ENCODE measurements at regions not wholly inside any gene's neighbourhood (a gene's known extent, or its start where the extent isn't known, plus 50 kb on each side); places are given as distances from the start of the nearest gene placed in this dataset.
"Not testable (repeated sequence)": the region's sequence is repeated elsewhere in the genome, so short reads cannot be mapped to it uniquely, and the experiment has no call there.

DNA sequence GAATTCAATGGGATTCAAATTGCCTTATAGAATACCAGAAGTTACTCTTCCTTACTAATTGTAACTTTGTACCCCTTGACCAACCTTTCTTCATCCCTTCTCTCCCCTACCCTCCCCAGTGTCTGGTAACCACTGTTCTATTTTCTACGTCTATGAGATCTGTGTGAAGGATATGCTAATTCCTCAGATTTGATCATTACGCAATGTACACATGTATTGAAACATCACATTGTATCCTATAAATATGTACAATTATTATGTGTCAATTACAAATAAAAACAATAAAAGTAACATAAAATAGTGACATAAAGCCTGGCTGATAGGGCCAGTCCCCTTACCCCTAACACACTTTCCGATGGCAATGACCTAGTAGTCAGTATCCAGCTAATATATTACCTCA is 95.1 kb upstream of the GRIA3 start:
- no peak overlapping the region for H3K4me3 ChIP-seq
- DNase-seq: no peak
- no peaks in the 10 kb centered on the region for H3K36me3 ChIP-seq
- no peaks in the 10 kb centered on the region for H3K4me1 ChIP-seq
- H3K27ac ChIP-seq: no peak overlapping the region
- no peak for TF ChIP-seq POLR2AphosphoS5 (IDR thresholded peaks at IDR 0.05)
- no peak for TF ChIP-seq CTCF (IDR thresholded peaks at IDR 0.05)
- TF ChIP-seq POLR2A (IDR thresholded peaks at IDR 0.05): no peak
- no peak for TF ChIP-seq EP300 (IDR thresholded peaks at IDR 0.05)
- H3K27me3 ChIP-seq: no peaks in the 10 kb centered on the region
- intact Hi-C loops (cut with DNase I; ENCODE audit: low total_unique reads): no loop called here
- 83 to 95% (median 90%) methylated on average over 3 of the region's 3 CpGs for WGBS, 5 donors
- H3K9me3 ChIP-seq: peaks cover 0 to 7% (median 0%) of the 10 kb centered on the region in 4 donors

- H3K27me3 ChIP-seq: no peaks in the 10 kb centered on the region
- no peaks in the 10 kb centered on the region for H3K4me1 ChIP-seq
- H3K27ac ChIP-seq: no peak overlapping the region
- H3K4me3 ChIP-seq: no peak overlapping the region
- no peaks in the 10 kb centered on the region for H3K9me3 ChIP-seq
- WGBS, 5 donors: 47 to 57% (median 50%) methylated on average over 2 of the region's 2 CpGs
- TF ChIP-seq EP300 (IDR thresholded peaks at IDR 0.05): no peak
- TF ChIP-seq POLR2AphosphoS5 (IDR thresholded peaks at IDR 0.05): no peak
- no peak for TF ChIP-seq POLR2A (IDR thresholded peaks at IDR 0.05)
- no peak for TF ChIP-seq CTCF (IDR thresholded peaks at IDR 0.05)
- no peak for DNase-seq
- no peaks in the 10 kb centered on the region for H3K36me3 ChIP-seq
- intact Hi-C loops (cut with DNase I; ENCODE audit: low total_unique reads): no loop called here
These were observed 90.3 kb upstream of the GRIA3 start for GRCh38 chrX:123093792-123094191.

DNA sequence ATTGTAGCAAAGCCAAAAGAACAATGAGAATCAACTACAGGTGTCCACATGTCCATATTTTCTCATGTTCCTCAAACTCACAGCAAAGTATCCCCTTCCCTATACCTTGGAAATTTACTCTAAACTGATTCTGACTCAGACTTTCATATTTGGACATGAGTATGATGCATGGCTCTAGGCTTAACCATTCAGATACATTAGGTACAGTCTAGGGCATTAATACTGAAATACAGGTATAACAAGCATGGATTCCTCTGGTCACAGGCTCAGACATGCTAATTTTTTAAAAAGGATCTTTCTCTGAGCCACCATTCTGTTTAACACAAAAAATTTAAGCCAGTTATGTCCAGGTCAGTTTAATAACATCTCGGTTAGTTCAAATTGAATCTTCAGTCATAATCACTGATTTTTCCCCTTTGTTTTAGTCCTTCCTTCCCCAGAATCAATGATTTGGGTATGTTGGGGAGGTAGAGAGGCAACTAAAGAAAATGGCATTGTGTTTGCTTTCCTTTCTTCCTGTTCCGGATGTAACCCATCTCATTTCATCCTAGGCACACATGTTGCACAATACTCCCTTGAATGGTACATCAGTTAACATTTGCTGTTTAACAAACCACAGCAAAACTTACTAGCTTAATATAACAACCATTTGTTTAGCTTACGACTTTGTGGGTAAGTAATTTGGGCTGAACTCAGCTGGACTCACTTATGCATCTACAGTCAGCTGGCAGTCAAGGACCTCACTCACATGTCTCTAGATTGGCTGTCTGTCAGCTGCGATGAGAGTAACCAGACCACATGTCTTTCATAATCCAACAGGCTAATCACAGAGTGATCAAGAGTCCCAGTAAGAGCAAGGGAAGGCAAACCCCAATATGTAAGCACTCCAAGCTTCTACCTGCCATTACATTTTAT is 75.3 kb upstream of the GRIA3 start:
- no peak overlapping the region for H3K4me3 ChIP-seq
- no peak overlapping the region for H3K27ac ChIP-seq
- DNase-seq: no peak
- H3K9me3 ChIP-seq: no peaks in the 10 kb centered on the region
- H3K27me3 ChIP-seq: no peaks in the 10 kb centered on the region
- TF ChIP-seq CTCF (IDR thresholded peaks at IDR 0.05) (no peak), POLR2A (IDR thresholded peaks at IDR 0.05) (no peak), EP300 (IDR thresholded peaks at IDR 0.05) (no peak), POLR2AphosphoS5 (IDR thresholded peaks at IDR 0.05) (no peak)
- 71 to 89% (median 73%) methylated on average over 4 of the region's 4 CpGs for WGBS, 5 donors
- H3K36me3 ChIP-seq: no peaks in the 10 kb centered on the region
- intact Hi-C loops (cut with DNase I; ENCODE audit: low total_unique reads): no loop called here
- H3K4me1 ChIP-seq: no peaks in the 10 kb centered on the region

DNA sequence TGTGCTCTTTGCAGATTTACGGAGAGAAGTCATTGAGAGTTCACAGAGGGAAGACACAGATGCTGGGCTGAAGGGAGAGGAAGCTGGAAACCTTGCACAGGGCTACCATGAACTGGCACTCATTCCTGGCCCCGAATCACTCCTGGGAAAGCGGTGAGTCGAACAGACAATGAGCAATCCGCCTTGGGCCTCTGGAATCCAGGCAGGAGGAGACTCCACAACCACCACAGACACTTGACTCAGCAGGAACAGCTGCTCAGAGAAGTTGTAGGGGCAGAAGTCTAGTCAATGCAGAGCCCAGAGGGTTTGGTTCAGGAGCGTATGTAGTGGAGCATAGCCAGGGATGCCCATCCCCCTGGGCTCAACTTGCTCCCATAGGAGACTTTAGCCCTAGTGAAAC is 62.8 kb upstream of the GRIA3 start:
- TF ChIP-seq POLR2A (IDR thresholded peaks at IDR 0.05): no peak
- TF ChIP-seq POLR2AphosphoS5 (IDR thresholded peaks at IDR 0.05): no peak
- TF ChIP-seq EP300 (IDR thresholded peaks at IDR 0.05): no peak
- TF ChIP-seq CTCF (IDR thresholded peaks at IDR 0.05): no peak
- WGBS, 5 donors: 73 to 94% (median 87%) methylated on average over 5 to 6 of the region's 6 CpGs

GRCh38 chrX:123129805-123130204 is 54.3 kb upstream of the GRIA3 start:
- DNase-seq; H3K4me3 ChIP-seq; intact Hi-C loops (cut with DNase I; ENCODE audit: low total_unique reads); H3K36me3 ChIP-seq; H3K4me1 ChIP-seq; H3K9me3 ChIP-seq; H3K27ac ChIP-seq; H3K27me3 ChIP-seq: not testable (repeated sequence)
- WGBS, 5 donors: 42 to 71% (median 54%) methylated on average over 1 to 3 of the region's 3 CpGs

More for the DNA sequence above, 62.8 kb upstream of the GRIA3 start:
- Histone ChIP-seq H3K4me1 (no peaks in the 10 kb centered on the region), H3K27ac (no peak overlapping the region), H3K4me3 (no peak overlapping the region), H3K27me3 (no peaks in the 10 kb centered on the region), H3K36me3 (no peaks in the 10 kb centered on the region), H3K9me3 (no peaks in the 10 kb centered on the region)
- no peak for DNase-seq
- intact Hi-C loops (cut with DNase I; ENCODE audit: low total_unique reads): no loop called here
